Parathyroid adenoma (tissue), 2 donors: ENCODE measurements at regions not wholly inside any gene's neighbourhood (a gene's known extent, or its start where the extent isn't known, plus 50 kb on each side); places are given as distances from the start of the nearest gene placed in this dataset.
"Not testable (repeated sequence)": the region's sequence is repeated elsewhere in the genome, so short reads cannot be mapped to it uniquely, and the experiment has no call there.

Experiments
- H2AFZ ChIP-seq: fragments of 300-600 bp; sonication (generic); one replicate; pipeline ENCODE4 v1.7.0; 2017; ENCODE audit warnings: antibody characterized with exemption, mild to moderate bottlenecking
- H3K27ac ChIP-seq: fragments of 300-600 bp; sonication (generic); one replicate; pipeline ENCODE4 v1.7.0; 2017
- H3K27me3 ChIP-seq: fragments of 300-600 bp; sonication (generic); one replicate; pipeline ENCODE4 v1.7.0; 2017; ENCODE audit warnings: low read length; ENCODE audit not compliant: control insufficient read depth, insufficient read depth
- H3K36me3 ChIP-seq: fragments of 300-600 bp; sonication (generic); one replicate; pipeline ENCODE4 v1.7.0; 2017; ENCODE audit warnings: low read length; ENCODE audit not compliant: control insufficient read depth, insufficient read depth
- H3K4me1 ChIP-seq: fragments of 300-600 bp; sonication (generic); one replicate; pipeline ENCODE4 v1.7.0; 2017; ENCODE audit warnings: control low read depth
- H3K4me2 ChIP-seq: fragments of 300-600 bp; sonication (generic); one replicate; pipeline ENCODE4 v1.7.0; 2017; ENCODE audit warnings: low read length
- H3K4me3 ChIP-seq: fragments of 300-600 bp; sonication (generic); one replicate; pipeline ENCODE4 v1.7.0; 2017; ENCODE audit warnings: low read depth, low read length
- H3K79me2 ChIP-seq: fragments of 300-600 bp; sonication (generic); one replicate; pipeline ENCODE4 v1.7.0; 2017; ENCODE audit warnings: control low read depth
- H3K9ac ChIP-seq: fragments of 300-600 bp; sonication (generic); one replicate; pipeline ENCODE4 v1.7.0; 2017; ENCODE audit warnings: mild to moderate bottlenecking
- H3K9me3 ChIP-seq: fragments of 300-600 bp; sonication (generic); one replicate; pipeline ENCODE4 v1.7.0; 2017; ENCODE audit warnings: low read length; ENCODE audit not compliant: control insufficient read depth
- CTCF ChIP-seq: fragments of 300-600 bp; sonication (generic); IDR thresholded peaks from one replicate; pipeline ENCODE4 v1.7.0; 2017; ENCODE audit warnings: antibody characterized with exemption, mild to moderate bottlenecking
- donor health status: primary hyperparathyroidism.

- TF ChIP-seq CTCF = no peak
- H3K9ac ChIP-seq = no peak overlapping the region
- no peak overlapping the region for H3K27ac ChIP-seq
- H3K4me3 ChIP-seq = no peak overlapping the region
- no peak overlapping the region for H2AFZ ChIP-seq
- H3K4me2 ChIP-seq = no peak overlapping the region
- H3K4me1 ChIP-seq = no peaks in the 10 kb centered on the region
- H3K79me2 ChIP-seq = no peaks in the 10 kb centered on the region
- H3K9me3 ChIP-seq = no peaks in the 10 kb centered on the region
- no peaks in the 10 kb centered on the region for H3K27me3 ChIP-seq
- H3K36me3 ChIP-seq = no peaks in the 10 kb centered on the region
These were observed 245.7 kb upstream of the MDGA2 start for GRCh38 chr14:47921133-47921532.

GRCh38 chr14:47919997-47920396 lies 244.6 kb upstream of the MDGA2 start:
- Histone ChIP-seq H3K36me3 (no peaks in the 10 kb centered on the region), H3K9ac (no peak overlapping the region), H3K27me3 (no peaks in the 10 kb centered on the region), H3K4me3 (no peak overlapping the region), H3K4me2 (no peak overlapping the region), H3K9me3 (no peaks in the 10 kb centered on the region), H2AFZ (no peak overlapping the region), H3K27ac (no peak overlapping the region), H3K4me1 (no peaks in the 10 kb centered on the region), H3K79me2 (no peaks in the 10 kb centered on the region)
- no peak for TF ChIP-seq CTCF

- no peak for TF ChIP-seq CTCF
- Histone ChIP-seq H3K9ac (no peak overlapping the region), H3K27ac (no peak overlapping the region)
These were observed 244.0 kb upstream of the MDGA2 start for GRCh38 chr14:47919334-47919846.

GRCh38 chr14:47917344-47917954 lies 242.0 kb upstream of the MDGA2 start:
- no peak overlapping the region for H3K9ac ChIP-seq
- no peak overlapping the region for H3K27ac ChIP-seq
- no peak overlapping the region for H3K4me2 ChIP-seq
- H3K4me1 ChIP-seq = no peaks in the 10 kb centered on the region
- no peak overlapping the region for H3K4me3 ChIP-seq
- no peaks in the 10 kb centered on the region for H3K36me3 ChIP-seq
- H3K79me2 ChIP-seq = no peaks in the 10 kb centered on the region
- H3K27me3 ChIP-seq = no peaks in the 10 kb centered on the region
- peak; percentile 28 for TF ChIP-seq CTCF
- no peak overlapping the region for H2AFZ ChIP-seq
- H3K9me3 ChIP-seq = no peaks in the 10 kb centered on the region

More at GRCh38 chr14:47919334-47919846, 244.0 kb upstream of the MDGA2 start:
- Histone ChIP-seq H3K79me2 (no peaks in the 10 kb centered on the region), H2AFZ (no peak overlapping the region), H3K4me1 (no peaks in the 10 kb centered on the region), H3K27me3 (no peaks in the 10 kb centered on the region), H3K4me2 (no peak overlapping the region), H3K4me3 (no peak overlapping the region), H3K9me3 (no peaks in the 10 kb centered on the region), H3K36me3 (no peaks in the 10 kb centered on the region)

GRCh38 chr14:47901141-47901540 lies 225.7 kb upstream of the MDGA2 start:
- H3K4me1 ChIP-seq, H3K9me3 ChIP-seq, H3K9ac ChIP-seq, H3K27me3 ChIP-seq, H3K36me3 ChIP-seq, H2AFZ ChIP-seq, H3K79me2 ChIP-seq, H3K4me2 ChIP-seq, H3K4me3 ChIP-seq, H3K27ac ChIP-seq: not testable (repeated sequence)
